ENCODE measurements at regions not wholly inside any gene's neighbourhood (a gene's known extent, or its start where the extent isn't known, plus 50 kb on each side); places are given as distances from the start of the nearest gene placed in this dataset.
"Not testable (repeated sequence)": the region's sequence is repeated elsewhere in the genome, so short reads cannot be mapped to it uniquely, and the experiment has no call there.

- H3K9me3 ChIP-seq, H3K36me3 ChIP-seq, H3K4me3 ChIP-seq, H3K4me1 ChIP-seq, H3K27ac ChIP-seq, H3K27me3 ChIP-seq, DNase-seq: not testable (repeated sequence)
- intact Hi-C loops (cut with DNase I), result loop anchor here (5.0 kb wide), 1 partner anchor 145 kb away; no protein-coding TSS in a partner anchor
- WGBS, 2 donors, result 89 to 94% methylated on average over 7 of the region's 7 CpGs
Observed at GRCh38 chr12:64552510-64552909, 57.8 kb upstream of the RASSF3 start.

GRCh38 chr12:64553689-64554088 is 56.6 kb upstream of the RASSF3 start:
- not testable (repeated sequence) for H3K9me3 ChIP-seq, H3K4me1 ChIP-seq, H3K4me3 ChIP-seq, H3K27me3 ChIP-seq, H3K36me3 ChIP-seq, DNase-seq, H3K27ac ChIP-seq
- intact Hi-C loops (cut with DNase I), result loop anchor here (5.0 kb wide), 1 partner anchor 144 kb away; no protein-coding TSS in a partner anchor
- WGBS, 2 donors, result 75 to 76% methylated on average over 2 of the region's 2 CpGs

GRCh38 chr12:64556231-64556630 is 54.1 kb upstream of the RASSF3 start:
- no peak overlapping the region for H3K27ac ChIP-seq
- 51 to 75% methylated on average over 1 to 4 of the region's 4 CpGs for whole genome bisulfite sequencing, 2 donors
- DNase-seq, result no peak
- no peaks in the 10 kb centered on the region for H3K9me3 ChIP-seq
- H3K4me1 ChIP-seq, result no peaks in the 10 kb centered on the region
- H3K27me3 ChIP-seq, result no peaks in the 10 kb centered on the region
- H3K4me3 ChIP-seq, result no peak overlapping the region
- no peak for TF ChIP-seq CTCF (IDR thresholded peaks at IDR 0.05)
- TF ChIP-seq POLR2A (IDR thresholded peaks at IDR 0.05), result no peak
- H3K36me3 ChIP-seq, result no peaks in the 10 kb centered on the region
- intact Hi-C loops (cut with DNase I), result no loop called here

GRCh38 chr12:64558754-64559153 is 51.5 kb upstream of the RASSF3 start:
- Histone ChIP-seq H3K4me1 (no peaks in the 10 kb centered on the region), H3K27me3 (no peaks in the 10 kb centered on the region), H3K27ac (no peak overlapping the region), H3K36me3 (no peaks in the 10 kb centered on the region), H3K9me3 (no peaks in the 10 kb centered on the region), H3K4me3 (no peak overlapping the region)
- intact Hi-C loops (cut with DNase I), result no loop called here
- DNase-seq, result no peak
- TF ChIP-seq CTCF (IDR thresholded peaks at IDR 0.05) (no peak), POLR2A (IDR thresholded peaks at IDR 0.05) (no peak)
- WGBS, 2 donors, result 61 to 71% methylated on average over 5 to 7 of the region's 7 CpGs

GRCh38 chr12:64560396-64561301 is 49.6 kb upstream of the RASSF3 start:
- no peak overlapping the region for H3K4me3 ChIP-seq
- H3K36me3 ChIP-seq, result no peaks in the 10 kb centered on the region
- TF ChIP-seq POLR2A (IDR thresholded peaks at IDR 0.05) (no peak), CTCF (IDR thresholded peaks at IDR 0.05) (no peak)
- no peaks in the 10 kb centered on the region for H3K27me3 ChIP-seq
- no peaks in the 10 kb centered on the region for H3K9me3 ChIP-seq
- no peak overlapping the region for H3K27ac ChIP-seq
- intact Hi-C loops (cut with DNase I), result no loop called here
- no peaks in the 10 kb centered on the region for H3K4me1 ChIP-seq
- 45 to 48% methylated on average over 11 to 12 of the region's 12 CpGs for WGBS, 2 donors
- DNase-seq, result no peak

Measured in esophagus squamous epithelium (tissue), 5 donors.